Choroid plexus epithelial cell (primary cell): ENCODE measurements at regions not wholly inside any gene's neighbourhood (a gene's known extent, or its start where the extent isn't known, plus 50 kb on each side); places are given as distances from the start of the nearest gene placed in this dataset.

Source experiments
- DNase-seq: peaks from one replicate; pipeline ENCODE4 v3.0.0-alpha.2; 2010; ENCODE audit warnings: low read depth
- H3K4me3 ChIP-seq: 2 replicates; pipeline ENCODE4 v1.5.1; 2011; ENCODE audit warnings: low read depth, mild to moderate bottlenecking, control low read depth, low read length, moderate library complexity
- CTCF ChIP-seq: conservative IDR thresholded peaks from 2 replicates; pipeline ENCODE4 v1.5.1; 2011; ENCODE audit warnings: low read depth, mild to moderate bottlenecking, control low read depth, inconsistent platforms, low read length, moderate library complexity

DNA sequence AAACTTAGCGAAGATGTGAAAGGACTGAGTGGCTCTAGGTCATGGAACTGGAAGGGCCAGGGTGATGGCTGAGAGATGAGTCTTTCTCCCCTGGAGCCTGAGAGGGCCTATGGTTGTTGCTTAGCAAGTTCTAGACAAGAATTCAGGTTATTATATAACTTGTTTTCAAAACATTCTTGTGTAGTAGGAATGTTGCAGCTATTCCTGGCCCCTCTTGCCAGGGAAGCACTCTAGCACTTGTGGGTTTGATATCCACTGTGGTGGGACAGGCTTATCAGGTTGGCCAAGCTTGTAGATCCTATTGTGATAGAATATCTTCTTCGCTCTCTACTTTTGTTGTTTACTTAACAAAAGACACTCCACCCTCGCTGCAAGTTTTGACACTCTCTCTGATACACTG is 211.8 kb upstream of the CITED2 start:
- no peak for DNase-seq
- TF ChIP-seq CTCF, result no peak
- no peak overlapping the region for H3K4me3 ChIP-seq

- no peak overlapping the region for H3K4me3 ChIP-seq
- DNase-seq, result no peak
- TF ChIP-seq CTCF, result no peak
Measured at GRCh38 chr6:139584599-139584998, 210.2 kb upstream of the CITED2 start.

DNA sequence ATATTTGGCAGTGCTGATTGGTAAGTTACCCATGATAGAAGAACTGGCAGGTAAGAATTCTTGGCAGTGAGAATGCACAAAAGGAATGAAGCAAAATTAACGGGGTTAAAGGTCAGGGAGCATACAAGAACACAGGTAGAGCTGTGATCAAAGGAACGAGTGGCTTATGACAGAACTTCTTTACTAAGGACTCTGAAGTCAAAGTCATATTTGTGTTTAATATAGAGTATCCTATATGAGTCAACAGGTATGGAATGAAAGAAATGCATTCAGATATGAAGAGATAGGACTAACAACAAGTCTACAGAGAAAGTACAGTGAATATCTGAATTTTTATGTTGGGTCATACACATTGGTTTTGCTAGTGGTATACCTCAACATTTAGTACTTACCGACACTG is 209.0 kb upstream of the CITED2 start:
- no peak overlapping the region for H3K4me3 ChIP-seq
- DNase-seq, result peak; percentile 55
- TF ChIP-seq CTCF, result no peak

GRCh38 chr6:139582956-139583355 is 208.5 kb upstream of the CITED2 start:
- TF ChIP-seq CTCF, result no peak
- no peak overlapping the region for H3K4me3 ChIP-seq
- DNase-seq, result no peak

GRCh38 chr6:139581485-139581865 is 207.0 kb upstream of the CITED2 start:
- DNase-seq, result no peak
- TF ChIP-seq CTCF, result no peak
- no peak overlapping the region for H3K4me3 ChIP-seq

DNA sequence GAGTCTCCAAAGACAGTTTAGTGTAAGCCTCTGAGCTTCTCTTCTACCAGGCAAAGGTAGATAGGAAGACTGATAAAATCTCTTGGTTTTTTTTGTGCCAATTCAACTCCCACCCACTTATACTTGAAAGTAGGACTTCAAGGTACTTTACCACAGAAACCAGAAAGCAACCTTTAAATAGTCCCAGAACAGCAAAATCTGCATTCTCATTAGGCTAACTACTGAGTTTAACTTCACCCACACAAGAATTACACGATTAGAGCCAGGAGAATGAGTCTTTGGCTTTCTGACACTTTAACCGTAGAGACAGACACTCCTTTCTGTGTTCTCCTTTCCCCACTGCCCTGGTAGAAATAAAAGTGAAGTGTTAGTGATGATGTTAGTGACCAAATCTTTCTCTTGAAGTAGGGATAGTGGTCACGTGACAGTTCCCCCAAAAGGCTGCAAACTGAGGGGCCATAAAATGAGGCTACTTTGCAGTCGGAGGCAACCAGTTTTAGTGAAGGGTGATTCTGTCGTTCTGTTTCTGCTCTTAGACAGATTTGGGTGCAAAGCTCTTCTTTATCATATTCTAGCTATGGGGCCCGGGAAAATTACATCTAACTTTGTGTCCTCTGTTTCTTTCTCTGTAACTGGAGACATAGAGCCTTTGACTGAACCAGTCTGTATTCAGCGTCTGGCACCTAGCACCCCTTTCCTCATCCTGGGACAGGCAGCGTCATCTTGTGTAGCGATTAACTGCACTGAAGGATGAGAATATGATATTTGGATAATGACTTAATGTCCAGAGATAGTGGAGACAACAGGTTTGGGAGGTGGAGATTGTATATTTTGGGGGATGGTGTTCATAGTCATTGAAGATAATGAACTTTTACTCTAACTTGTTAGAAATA is 206.4 kb upstream of the CITED2 start:
- DNase-seq, result no peak
- H3K4me3 ChIP-seq, result no peak overlapping the region
- TF ChIP-seq CTCF, result no peak
